ENCODE measurements at regions not wholly inside any gene's neighbourhood (a gene's known extent, or its start where the extent isn't known, plus 50 kb on each side); places are given as distances from the start of the nearest gene placed in this dataset.

- Histone ChIP-seq H3K27ac (ENCODE audit: low read length) (no peak overlapping the region), H4K20me1 (ENCODE audit: insufficient read depth) (no peaks in the 10 kb centered on the region), H3K79me2 (replicated peaks; ENCODE audit: insufficient read depth, low read length) (no peaks in the 10 kb centered on the region), H3K4me2 (ENCODE audit: low read length) (no peak overlapping the region), H2AFZ (ENCODE audit: low read depth, low read length) (no peak overlapping the region), H3K9me3 (ENCODE audit: low read length) (no peaks in the 10 kb centered on the region), H3K27me3 (ENCODE audit: insufficient read depth, low read depth, low read length) (peaks cover 12% of the 10 kb centered on the region), H3K36me3 (ENCODE audit: insufficient read depth, low read length) (no peaks in the 10 kb centered on the region), H3K4me3 (ENCODE audit: low read length) (no peak overlapping the region), H3F3A (ENCODE audit: insufficient read depth, low read length, poor library complexity, severe bottlenecking) (no peaks in the 10 kb centered on the region), H3K9me2 (ENCODE audit: insufficient read depth, low read length) (no peaks in the 10 kb centered on the region), H3K9ac (ENCODE audit: low read length) (no peak overlapping the region)
- TF ChIP-seq CTCF (IDR thresholded peaks at IDR 0.05; ENCODE audit: poor library complexity, severe bottlenecking) (no peak), EZH2 (IDR thresholded peaks at IDR 0.05; ENCODE audit: borderline replicate concordance, insufficient read depth, low read length, poor library complexity, severe bottlenecking) (no peak), SMC3 (conservative IDR thresholded peaks at IDR 0.05; ENCODE audit: poor library complexity) (no peak), MXI1 (conservative IDR thresholded peaks at IDR 0.05; ENCODE audit: poor library complexity, severe bottlenecking) (no peak), TAF1 (IDR thresholded peaks at IDR 0.05; ENCODE audit: low read depth) (no peak), REST (IDR thresholded peaks at IDR 0.05; ENCODE audit: borderline replicate concordance) (no peak), RAD21 (conservative IDR thresholded peaks at IDR 0.05) (no peak), EP300 (conservative IDR thresholded peaks at IDR 0.05; ENCODE audit: poor library complexity, severe bottlenecking) (no peak), POLR2AphosphoS5 (IDR thresholded peaks at IDR 0.05) (no peak)
Measured at GRCh38 chr9:96171728-96172127, 130.2 kb downstream of the HSD17B3 start.

GRCh38 chr9:96169901-96170300 lies 132.1 kb downstream of the HSD17B3 start:
- no peak overlapping the region for H3K4me3 ChIP-seq (ENCODE audit: low read length)
- H3K36me3 ChIP-seq (ENCODE audit: insufficient read depth, low read length): no peaks in the 10 kb centered on the region
- no peaks in the 10 kb centered on the region for H4K20me1 ChIP-seq (ENCODE audit: insufficient read depth)
- no peaks in the 10 kb centered on the region for H3K9me3 ChIP-seq (ENCODE audit: low read length)
- H3K4me2 ChIP-seq (ENCODE audit: low read length): no peak overlapping the region
- no peak overlapping the region for H3K27ac ChIP-seq (ENCODE audit: low read length)
- H3K79me2 ChIP-seq (replicated peaks; ENCODE audit: insufficient read depth, low read length): no peaks in the 10 kb centered on the region
- no peaks in the 10 kb centered on the region for H3K9me2 ChIP-seq (ENCODE audit: insufficient read depth, low read length)
- H3F3A ChIP-seq (ENCODE audit: insufficient read depth, low read length, poor library complexity, severe bottlenecking): no peaks in the 10 kb centered on the region
- no peak for TF ChIP-seq MXI1 (conservative IDR thresholded peaks at IDR 0.05; ENCODE audit: poor library complexity, severe bottlenecking)
- TF ChIP-seq RAD21 (conservative IDR thresholded peaks at IDR 0.05): no peak
- no peak for TF ChIP-seq EZH2 (IDR thresholded peaks at IDR 0.05; ENCODE audit: borderline replicate concordance, insufficient read depth, low read length, poor library complexity, severe bottlenecking)
- TF ChIP-seq TAF1 (IDR thresholded peaks at IDR 0.05; ENCODE audit: low read depth): no peak
- no peak for TF ChIP-seq REST (IDR thresholded peaks at IDR 0.05; ENCODE audit: borderline replicate concordance)
- TF ChIP-seq EP300 (conservative IDR thresholded peaks at IDR 0.05; ENCODE audit: poor library complexity, severe bottlenecking): no peak
- no peak for TF ChIP-seq CTCF (IDR thresholded peaks at IDR 0.05; ENCODE audit: poor library complexity, severe bottlenecking)
- TF ChIP-seq POLR2AphosphoS5 (IDR thresholded peaks at IDR 0.05): no peak
- no peak for TF ChIP-seq SMC3 (conservative IDR thresholded peaks at IDR 0.05; ENCODE audit: poor library complexity)
- H2AFZ ChIP-seq (ENCODE audit: low read depth, low read length): no peak overlapping the region
- H3K9ac ChIP-seq (ENCODE audit: low read length): no peak overlapping the region
- peaks cover 12% of the 10 kb centered on the region for H3K27me3 ChIP-seq (ENCODE audit: insufficient read depth, low read depth, low read length)

Data from neural cell (in vitro differentiated cells).